ENCODE measurements at regions not wholly inside any gene's neighbourhood (a gene's known extent, or its start where the extent isn't known, plus 50 kb on each side); places are given as distances from the start of the nearest gene placed in this dataset.

DNA sequence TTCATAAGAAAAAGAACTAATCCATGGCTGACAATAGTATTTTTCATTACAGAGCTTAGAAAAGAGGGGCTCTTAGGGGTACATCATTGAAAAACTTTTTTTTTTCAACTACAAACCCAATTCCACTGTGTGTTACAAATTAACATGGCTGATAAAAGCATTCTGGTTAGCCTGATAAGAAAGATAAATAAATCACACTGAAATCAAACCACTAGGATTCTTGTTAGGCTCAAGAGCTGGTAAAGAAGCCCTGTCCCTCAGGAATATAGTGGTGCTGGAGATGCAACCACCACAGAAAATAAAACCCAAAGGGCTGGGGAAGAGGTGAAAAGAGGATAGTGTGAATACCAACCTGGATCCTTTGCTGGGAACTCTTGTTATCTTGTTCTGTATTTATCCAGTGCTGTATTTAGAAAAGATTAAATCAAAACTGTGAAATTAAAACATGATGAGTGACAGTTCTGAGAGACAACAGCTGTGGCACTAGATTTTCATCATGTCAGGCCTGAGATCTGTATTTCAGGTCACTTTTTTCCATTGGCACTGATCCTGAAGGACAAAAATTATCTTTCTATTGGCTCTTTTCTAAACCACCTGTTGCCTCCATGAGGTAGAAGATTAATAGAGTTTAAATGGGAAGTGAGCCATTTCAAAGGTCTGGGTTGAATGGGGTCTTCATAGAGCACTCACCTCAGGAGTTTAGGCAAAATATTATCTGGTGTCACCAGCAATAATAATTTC lies 118.6 kb downstream of the ARRDC3 start:
- H3K36me3 ChIP-seq (ENCODE audit: control insufficient read depth, insufficient read depth, low read length) = no peaks in the 10 kb centered on the region
- no peaks in the 10 kb centered on the region for H3K9me3 ChIP-seq (ENCODE audit: control insufficient read depth, low read length)
- H3K4me1 ChIP-seq (ENCODE audit: control insufficient read depth, insufficient read depth, low read length, poor library complexity, severe bottlenecking) = peaks cover 7% of the 10 kb centered on the region
- no peak overlapping the region for H3K27ac ChIP-seq (ENCODE audit: low read depth, low read length, severe bottlenecking)
- no peak overlapping the region for H3K4me3 ChIP-seq (ENCODE audit: extremely low read depth, insufficient read depth, low read length, poor library complexity, severe bottlenecking)

DNA sequence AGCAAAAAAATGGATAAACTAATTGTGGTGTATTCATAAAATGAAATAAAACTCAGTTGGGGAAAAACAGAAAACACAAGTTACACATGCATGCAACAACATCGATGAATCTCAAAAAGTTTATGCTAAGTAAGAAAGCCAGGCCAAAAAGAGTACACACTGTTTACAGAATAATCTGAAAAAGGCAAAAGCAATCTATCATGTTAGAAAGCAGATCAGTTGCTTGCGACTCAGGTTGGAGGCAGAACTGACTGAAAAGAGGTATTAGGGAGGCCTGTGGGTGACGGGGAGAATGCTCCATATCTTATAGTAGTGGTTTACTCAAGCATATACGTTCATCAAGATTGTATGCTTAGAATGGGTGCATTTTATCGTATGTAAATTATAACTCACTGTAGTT lies 119.2 kb downstream of the ARRDC3 start:
- Histone ChIP-seq H3K9me3 (ENCODE audit: control insufficient read depth, low read length) (no peaks in the 10 kb centered on the region), H3K36me3 (ENCODE audit: control insufficient read depth, insufficient read depth, low read length) (no peaks in the 10 kb centered on the region), H3K27ac (ENCODE audit: low read depth, low read length, severe bottlenecking) (no peak overlapping the region), H3K4me1 (ENCODE audit: control insufficient read depth, insufficient read depth, low read length, poor library complexity, severe bottlenecking) (peaks cover 4% of the 10 kb centered on the region), H3K4me3 (ENCODE audit: extremely low read depth, insufficient read depth, low read length, poor library complexity, severe bottlenecking) (no peak overlapping the region)
- 88% methylated on average over 2 of the region's 5 CpGs; no CpG with 5 or more reads in 1 of the 2 experiments for WGBS, 2 experiments (ENCODE audit: insufficient coverage in 2 of 2)

DNA sequence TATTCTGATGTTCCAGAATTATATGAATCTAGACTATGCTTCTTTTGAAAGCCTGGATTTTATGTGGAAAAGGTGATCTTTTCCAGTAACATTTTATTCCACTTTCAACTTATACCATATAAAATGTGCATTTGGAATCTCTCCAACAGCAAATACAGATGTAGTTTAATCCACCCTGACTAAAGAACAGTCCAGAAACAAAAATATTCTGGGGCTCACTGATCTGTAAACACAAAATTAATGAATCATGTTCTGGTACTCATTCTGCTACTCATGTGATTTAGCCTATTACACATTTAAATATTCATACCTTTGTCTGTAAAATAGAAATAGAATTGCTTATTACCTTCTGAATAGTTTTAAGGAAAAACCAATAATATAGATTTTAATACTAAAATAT lies 125.8 kb downstream of the ARRDC3 start:
- H3K36me3 ChIP-seq (ENCODE audit: control insufficient read depth, insufficient read depth, low read length) = no peaks in the 10 kb centered on the region
- H3K4me3 ChIP-seq (ENCODE audit: extremely low read depth, insufficient read depth, low read length, poor library complexity, severe bottlenecking) = no peak overlapping the region
- H3K27ac ChIP-seq (ENCODE audit: low read depth, low read length, severe bottlenecking) = no peak overlapping the region
- H3K9me3 ChIP-seq (ENCODE audit: control insufficient read depth, low read length) = no peaks in the 10 kb centered on the region
- no peaks in the 10 kb centered on the region for H3K4me1 ChIP-seq (ENCODE audit: control insufficient read depth, insufficient read depth, low read length, poor library complexity, severe bottlenecking)

DNA sequence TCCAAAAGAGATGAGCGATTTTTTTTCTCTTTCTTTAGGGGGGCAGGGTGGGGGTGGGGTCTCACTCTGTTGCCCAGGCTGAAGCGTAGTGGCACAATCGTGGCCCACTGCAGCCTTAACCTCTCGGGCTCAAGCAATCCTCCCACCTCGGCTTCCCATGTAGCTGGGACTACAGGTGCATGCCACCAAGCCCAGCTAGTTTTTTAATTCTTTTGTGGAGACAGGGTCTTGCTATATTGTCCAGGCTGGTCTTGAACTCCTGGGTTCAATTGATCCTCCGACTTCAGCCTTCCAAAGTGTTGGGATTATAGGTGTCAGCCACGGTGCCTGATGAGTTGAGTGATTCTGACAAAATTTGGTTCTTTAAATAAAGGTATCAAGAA lies 127.0 kb downstream of the ARRDC3 start:
- Histone ChIP-seq H3K36me3 (ENCODE audit: control insufficient read depth, insufficient read depth, low read length) (no peaks in the 10 kb centered on the region), H3K4me1 (ENCODE audit: control insufficient read depth, insufficient read depth, low read length, poor library complexity, severe bottlenecking) (no peaks in the 10 kb centered on the region), H3K27ac (ENCODE audit: low read depth, low read length, severe bottlenecking) (no peak overlapping the region), H3K4me3 (ENCODE audit: extremely low read depth, insufficient read depth, low read length, poor library complexity, severe bottlenecking) (no peak overlapping the region), H3K9me3 (ENCODE audit: control insufficient read depth, low read length) (no peaks in the 10 kb centered on the region)
- WGBS, 2 experiments (ENCODE audit: insufficient coverage in 2 of 2) = 87 to 90% methylated on average over 3 to 5 of the region's 7 CpGs

DNA sequence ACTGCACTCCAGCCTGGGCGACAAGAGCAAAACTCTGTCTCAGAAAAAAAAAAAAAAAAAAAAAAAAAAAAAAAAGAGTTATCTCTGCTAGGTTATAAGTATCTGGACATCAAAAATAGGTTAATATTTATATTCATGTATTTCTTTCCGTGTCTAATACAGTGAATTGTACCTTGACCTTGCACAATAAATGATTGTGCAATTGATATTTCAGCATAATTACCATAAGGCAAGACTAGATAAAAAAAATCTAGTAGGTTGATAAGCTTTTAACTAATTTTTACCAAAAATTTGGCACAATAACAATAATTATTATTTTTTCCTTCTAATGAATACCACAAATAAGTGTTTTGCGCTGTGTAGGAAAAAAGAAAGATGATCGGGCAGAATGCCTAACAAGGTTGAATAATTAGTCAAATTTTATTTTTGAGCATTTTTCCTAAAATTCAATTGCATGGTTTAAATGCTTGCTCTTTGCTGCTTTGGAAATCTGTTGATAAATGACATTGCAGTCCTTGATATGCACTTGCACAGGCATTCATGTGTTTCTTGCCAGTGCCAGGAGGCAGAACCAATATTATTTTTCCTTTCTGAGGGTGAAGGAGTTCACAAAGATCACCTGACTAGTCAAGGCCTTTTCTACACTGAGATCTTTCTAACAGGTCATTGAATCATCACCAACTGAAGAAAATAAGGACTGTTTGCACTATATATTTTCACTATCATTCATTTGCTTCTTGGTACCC lies 127.5 kb downstream of the ARRDC3 start:
- Histone ChIP-seq H3K36me3 (ENCODE audit: control insufficient read depth, insufficient read depth, low read length) (no peaks in the 10 kb centered on the region), H3K4me1 (ENCODE audit: control insufficient read depth, insufficient read depth, low read length, poor library complexity, severe bottlenecking) (no peaks in the 10 kb centered on the region), H3K4me3 (ENCODE audit: extremely low read depth, insufficient read depth, low read length, poor library complexity, severe bottlenecking) (no peak overlapping the region), H3K9me3 (ENCODE audit: control insufficient read depth, low read length) (no peaks in the 10 kb centered on the region), H3K27ac (ENCODE audit: low read depth, low read length, severe bottlenecking) (no peak overlapping the region)
- no CpG with 5 or more reads among the region's 4 CpGs for WGBS, 2 experiments (ENCODE audit: insufficient coverage in 2 of 2)

DNA sequence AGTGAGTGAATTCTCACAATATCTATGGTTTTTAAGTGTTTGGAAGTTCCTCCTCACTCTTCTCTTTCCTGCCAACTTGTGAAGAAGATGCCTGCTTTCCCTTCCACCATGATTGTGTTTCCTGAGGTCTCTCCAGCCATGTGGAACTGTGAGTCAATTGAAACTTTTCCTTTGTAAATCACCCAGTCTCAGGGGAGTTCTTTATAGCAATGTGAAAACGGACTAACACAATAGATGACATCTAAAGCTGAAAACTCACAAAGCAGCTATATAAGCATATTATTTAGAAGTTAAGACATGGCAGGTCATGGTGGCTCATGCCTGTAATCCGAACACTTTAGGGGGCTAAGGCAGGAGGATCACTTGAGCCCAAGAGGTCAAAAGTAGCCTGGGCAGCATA lies 130.2 kb downstream of the ARRDC3 start:
- Histone ChIP-seq H3K4me3 (ENCODE audit: extremely low read depth, insufficient read depth, low read length, poor library complexity, severe bottlenecking) (no peak overlapping the region), H3K36me3 (ENCODE audit: control insufficient read depth, insufficient read depth, low read length) (no peaks in the 10 kb centered on the region), H3K27ac (ENCODE audit: low read depth, low read length, severe bottlenecking) (no peak overlapping the region), H3K9me3 (ENCODE audit: control insufficient read depth, low read length) (no peaks in the 10 kb centered on the region), H3K4me1 (ENCODE audit: control insufficient read depth, insufficient read depth, low read length, poor library complexity, severe bottlenecking) (no peaks in the 10 kb centered on the region)
- WGBS, 2 experiments (ENCODE audit: insufficient coverage in 2 of 2) = 83% methylated on average over 1 of the region's 2 CpGs; no CpG with 5 or more reads in 1 of the 2 experiments

DNA sequence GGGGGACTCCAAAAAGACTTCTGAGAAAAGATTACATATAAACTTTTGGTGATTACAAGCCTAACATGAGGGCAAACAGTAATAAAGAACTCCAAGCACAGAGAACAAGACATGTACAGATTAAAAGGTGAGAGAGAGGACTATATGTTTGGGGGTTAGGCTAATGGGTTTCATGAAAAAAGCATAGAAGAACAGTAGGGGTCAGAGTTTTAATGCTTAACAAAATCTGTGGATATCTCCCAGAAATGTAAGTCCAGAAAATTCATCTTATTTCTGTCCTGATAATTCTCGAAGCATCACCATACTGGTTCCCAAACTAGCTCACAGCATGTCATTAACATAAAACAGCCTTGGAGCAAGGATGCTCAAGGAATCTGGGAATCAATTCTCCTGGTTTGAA lies 137.2 kb downstream of the ARRDC3 start:
- peaks cover 5% of the 10 kb centered on the region for H3K9me3 ChIP-seq (ENCODE audit: control insufficient read depth, low read length)
- H3K27ac ChIP-seq (ENCODE audit: low read depth, low read length, severe bottlenecking) = no peak overlapping the region
- no peaks in the 10 kb centered on the region for H3K4me1 ChIP-seq (ENCODE audit: control insufficient read depth, insufficient read depth, low read length, poor library complexity, severe bottlenecking)
- no peaks in the 10 kb centered on the region for H3K36me3 ChIP-seq (ENCODE audit: control insufficient read depth, insufficient read depth, low read length)
- WGBS, 2 experiments (ENCODE audit: insufficient coverage in 2 of 2) = 100% methylated on average over 1 of the region's 1 CpG; no CpG with 5 or more reads in 1 of the 2 experiments
- H3K4me3 ChIP-seq (ENCODE audit: extremely low read depth, insufficient read depth, low read length, poor library complexity, severe bottlenecking) = no peak overlapping the region

DNA sequence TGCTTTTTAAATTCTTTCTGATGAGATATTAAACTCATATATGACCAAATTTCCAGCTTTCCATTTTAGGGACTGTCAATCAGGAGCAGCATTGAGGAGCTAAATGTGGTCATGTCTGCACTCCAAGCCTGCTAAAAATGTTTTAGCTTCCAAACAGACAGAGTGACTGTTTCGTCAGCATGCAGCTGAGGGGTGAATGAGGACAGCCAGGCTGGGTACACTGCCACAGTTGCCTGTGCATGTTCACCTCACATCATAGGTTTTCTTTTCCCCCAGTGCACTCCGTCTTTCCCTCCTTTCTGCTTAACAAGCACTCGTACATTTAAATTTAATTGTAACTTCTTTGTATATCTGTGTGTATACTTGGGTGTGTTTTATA lies 138.1 kb downstream of the ARRDC3 start:
- H3K4me3 ChIP-seq (ENCODE audit: extremely low read depth, insufficient read depth, low read length, poor library complexity, severe bottlenecking) = no peak overlapping the region
- H3K4me1 ChIP-seq (ENCODE audit: control insufficient read depth, insufficient read depth, low read length, poor library complexity, severe bottlenecking) = no peaks in the 10 kb centered on the region
- WGBS, 2 experiments (ENCODE audit: insufficient coverage in 2 of 2) = 89 to 100% methylated on average over 1 of the region's 3 CpGs
- H3K36me3 ChIP-seq (ENCODE audit: control insufficient read depth, insufficient read depth, low read length) = no peaks in the 10 kb centered on the region
- H3K9me3 ChIP-seq (ENCODE audit: control insufficient read depth, low read length) = peaks cover 5% of the 10 kb centered on the region
- H3K27ac ChIP-seq (ENCODE audit: low read depth, low read length, severe bottlenecking) = no peak overlapping the region

DNA sequence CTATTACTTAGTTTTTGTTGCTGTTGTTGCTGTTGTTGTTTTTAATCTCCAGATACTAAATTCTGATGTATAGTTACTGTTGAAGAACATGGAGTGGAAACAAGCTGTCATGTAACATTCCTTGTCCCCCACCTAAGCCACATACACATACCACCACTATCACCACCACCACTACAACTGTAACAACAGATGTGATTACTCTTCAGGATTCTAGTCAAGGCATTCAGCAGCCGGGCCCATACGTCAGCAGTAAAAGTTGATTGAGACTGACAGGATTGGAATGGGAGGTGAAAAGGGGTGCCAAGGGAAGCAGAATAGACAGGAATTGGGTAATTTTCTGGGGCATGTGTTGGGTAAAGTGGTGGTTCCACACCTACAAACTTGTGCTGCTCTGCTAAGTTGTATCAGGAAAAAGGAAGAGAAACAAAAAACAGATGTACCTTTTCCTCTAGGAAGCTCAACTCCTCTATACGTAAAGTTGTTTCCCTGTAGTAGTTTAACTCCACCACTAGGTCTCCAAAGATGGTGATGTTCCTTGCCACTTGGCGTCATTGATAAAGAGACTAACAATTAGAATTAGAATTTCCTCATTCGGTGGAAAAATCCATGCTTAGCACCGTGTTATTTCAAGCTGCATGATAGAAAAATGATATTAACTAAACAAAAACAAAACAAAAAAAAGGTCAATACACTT lies 138.6 kb downstream of the ARRDC3 start:
- Histone ChIP-seq H3K4me3 (ENCODE audit: extremely low read depth, insufficient read depth, low read length, poor library complexity, severe bottlenecking) (no peak overlapping the region), H3K4me1 (ENCODE audit: control insufficient read depth, insufficient read depth, low read length, poor library complexity, severe bottlenecking) (no peaks in the 10 kb centered on the region), H3K27ac (ENCODE audit: low read depth, low read length, severe bottlenecking) (no peak overlapping the region), H3K36me3 (ENCODE audit: control insufficient read depth, insufficient read depth, low read length) (no peaks in the 10 kb centered on the region), H3K9me3 (ENCODE audit: control insufficient read depth, low read length) (peaks cover 5% of the 10 kb centered on the region)
- WGBS, 2 experiments (ENCODE audit: insufficient coverage in 2 of 2) = 100% methylated on average over 1 to 3 of the region's 6 CpGs

DNA sequence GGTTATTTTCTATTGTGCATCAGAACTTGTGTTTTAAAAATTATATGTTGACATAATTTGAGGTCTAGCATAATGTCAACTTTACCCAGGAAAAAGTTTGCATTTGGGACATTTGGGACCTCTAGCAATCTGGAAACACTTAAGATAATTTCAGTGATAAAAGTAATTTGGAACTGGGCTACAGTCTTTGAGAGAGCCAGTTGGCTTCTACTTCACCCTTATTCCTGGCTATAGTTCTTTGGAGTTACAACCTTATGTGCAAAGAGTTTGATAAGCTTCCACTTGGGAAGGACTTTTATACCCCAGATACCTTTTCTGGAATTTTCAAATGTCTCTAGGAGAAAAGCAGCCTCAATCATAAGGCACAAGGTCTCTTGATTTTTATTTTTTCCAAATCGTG lies 139.3 kb downstream of the ARRDC3 start:
- WGBS, 2 experiments (ENCODE audit: insufficient coverage in 2 of 2) = 80 to 83% methylated on average over 1 of the region's 1 CpG
- no peak overlapping the region for H3K27ac ChIP-seq (ENCODE audit: low read depth, low read length, severe bottlenecking)
- no peaks in the 10 kb centered on the region for H3K36me3 ChIP-seq (ENCODE audit: control insufficient read depth, insufficient read depth, low read length)
- no peak overlapping the region for H3K4me3 ChIP-seq (ENCODE audit: extremely low read depth, insufficient read depth, low read length, poor library complexity, severe bottlenecking)
- peaks cover 5% of the 10 kb centered on the region for H3K9me3 ChIP-seq (ENCODE audit: control insufficient read depth, low read length)
- no peaks in the 10 kb centered on the region for H3K4me1 ChIP-seq (ENCODE audit: control insufficient read depth, insufficient read depth, low read length, poor library complexity, severe bottlenecking)

DNA sequence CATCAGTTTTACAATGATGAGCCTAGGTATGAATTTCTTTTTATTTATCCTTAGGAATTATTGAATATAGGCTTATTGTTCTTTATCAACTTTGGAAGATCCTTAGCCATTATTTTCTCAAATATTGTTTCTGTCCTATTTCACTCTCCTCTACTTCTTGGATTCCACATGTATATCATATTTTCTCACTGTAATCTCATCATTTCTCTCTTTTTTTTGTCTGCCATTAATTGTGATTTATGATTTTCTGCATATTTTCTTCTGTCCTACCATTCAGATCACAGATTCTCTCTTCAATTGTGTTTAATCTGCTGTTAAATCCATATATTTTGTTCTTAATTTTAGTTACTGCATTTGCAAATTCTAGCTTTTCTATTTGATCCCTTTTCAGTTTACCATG lies 139.8 kb downstream of the ARRDC3 start:
- Histone ChIP-seq H3K36me3 (ENCODE audit: control insufficient read depth, insufficient read depth, low read length) (no peaks in the 10 kb centered on the region), H3K9me3 (ENCODE audit: control insufficient read depth, low read length) (peaks cover 5% of the 10 kb centered on the region), H3K4me3 (ENCODE audit: extremely low read depth, insufficient read depth, low read length, poor library complexity, severe bottlenecking) (no peak overlapping the region), H3K4me1 (ENCODE audit: control insufficient read depth, insufficient read depth, low read length, poor library complexity, severe bottlenecking) (no peaks in the 10 kb centered on the region), H3K27ac (ENCODE audit: low read depth, low read length, severe bottlenecking) (no peak overlapping the region)

Data from mesodermal cell (in vitro differentiated cells).